MM.1S (cell line): ENCODE measurements at regions not wholly inside any gene's neighbourhood (a gene's known extent, or its start where the extent isn't known, plus 50 kb on each side); places are given as distances from the start of the nearest gene placed in this dataset.

Source experiments
- DNase-seq: peaks from one replicate; pipeline ENCODE4 v3.0.0-alpha.2; 2015
- H2AFZ ChIP-seq: fragments of 300-600 bp; sonication (generic); 2 replicates; pipeline ENCODE4 v1.6.0; 2016; ENCODE audit warnings: antibody characterized with exemption, low read length
- H3F3A ChIP-seq: fragments of 300-600 bp; sonication (generic); 2 replicates; pipeline ENCODE4 v1.6.1; 2016; ENCODE audit warnings: mild to moderate bottlenecking, antibody characterized with exemption, low read length, moderate library complexity, mixed read lengths; ENCODE audit not compliant: insufficient read depth
- H3K27ac ChIP-seq: fragments of 300-600 bp; sonication (generic); 2 replicates; pipeline ENCODE4 v1.5.1; 2016; ENCODE audit warnings: mild to moderate bottlenecking, low read length
- H3K27me3 ChIP-seq: fragments of 300-600 bp; sonication (generic); replicated peaks from 2 replicates; pipeline ENCODE4 v1.6.0; 2016; ENCODE audit warnings: low read length; ENCODE audit not compliant: insufficient read depth
- H3K36me3 ChIP-seq: fragments of 300-600 bp; sonication (generic); replicated peaks from 2 replicates; pipeline ENCODE4 v1.6.1; 2016; ENCODE audit warnings: mild to moderate bottlenecking, low read length, mixed read lengths; ENCODE audit not compliant: insufficient read depth
- H3K4me1 ChIP-seq: fragments of 300-600 bp; sonication (generic); 2 replicates; pipeline ENCODE4 v1.6.1; 2016; ENCODE audit warnings: low read length, mixed read lengths
- H3K4me2 ChIP-seq: fragments of 300-600 bp; sonication (generic); 2 replicates; pipeline ENCODE4 v1.6.0; 2016; ENCODE audit warnings: low read depth, low read length
- H3K4me3 ChIP-seq: fragments of 300-600 bp; sonication (generic); 2 replicates; pipeline ENCODE4 v1.5.1; 2016; ENCODE audit warnings: low read length, mixed read lengths
- H3K79me2 ChIP-seq: fragments of 300-600 bp; sonication (generic); 2 replicates; pipeline ENCODE4 v1.6.1; 2016; ENCODE audit warnings: mixed run types, low read length, mixed read lengths
- H3K9ac ChIP-seq: fragments of 300-600 bp; sonication (generic); 2 replicates; pipeline ENCODE4 v1.6.1; 2016; ENCODE audit warnings: low read length, mixed read lengths
- H3K9me2 ChIP-seq: fragments of 300-600 bp; sonication (generic); replicated peaks from 2 replicates; pipeline ENCODE4 v1.6.1; 2016; ENCODE audit warnings: mild to moderate bottlenecking, low read length, mixed read lengths; ENCODE audit not compliant: insufficient read depth
- H3K9me3 ChIP-seq: fragments of 300-600 bp; sonication (generic); replicated peaks from 2 replicates; pipeline ENCODE4 v1.6.1; 2016; ENCODE audit warnings: mild to moderate bottlenecking, low read length, mixed read lengths; ENCODE audit not compliant: insufficient read depth
- H4K20me1 ChIP-seq: fragments of 300-600 bp; sonication (generic); 2 replicates; pipeline ENCODE4 v1.6.1; 2016; ENCODE audit warnings: mild to moderate bottlenecking, low read length, moderate library complexity, mixed read lengths; ENCODE audit not compliant: insufficient read depth
- CTCF ChIP-seq: fragments of 300-600 bp; sonication (generic); IDR thresholded peaks from 2 replicates; pipeline ENCODE4 v1.5.1; 2016; ENCODE audit warnings: antibody characterized with exemption, low read length, mixed read lengths
- EZH2 ChIP-seq: fragments of 300-600 bp; sonication (generic); optimal IDR thresholded peaks from 2 replicates; pipeline ENCODE3; 2017; ENCODE audit warnings: low read depth, mild to moderate bottlenecking, antibody characterized with exemption, low read length, mixed read lengths
- EZH2phosphoT487 ChIP-seq: fragments of 300-600 bp; sonication (generic); IDR thresholded peaks from 2 replicates; pipeline ENCODE4 v1.6.1; 2018; ENCODE audit warnings: antibody characterized with exemption, low read length

- Histone ChIP-seq H3K9ac (no peak overlapping the region), H3K79me2 (no peaks in the 10 kb centered on the region), H3K4me1 (no peaks in the 10 kb centered on the region), H4K20me1 (no peaks in the 10 kb centered on the region), H3K4me2 (no peak overlapping the region), H3K27ac (no peak overlapping the region), H3K4me3 (no peak overlapping the region), H3K9me2 (no peaks in the 10 kb centered on the region), H3K9me3 (no peaks in the 10 kb centered on the region), H3K27me3 (no peaks in the 10 kb centered on the region), H2AFZ (no peak overlapping the region), H3K36me3 (no peaks in the 10 kb centered on the region), H3F3A (no peaks in the 10 kb centered on the region)
- TF ChIP-seq EZH2phosphoT487 (no peak), CTCF (no peak), EZH2 (no peak)
- no peak for DNase-seq
These were observed 72.9 kb upstream of the ZNF516 start for GRCh38 chr18:76567835-76568445.

- Histone ChIP-seq H3K36me3 (no peaks in the 10 kb centered on the region), H2AFZ (no peak overlapping the region), H4K20me1 (no peaks in the 10 kb centered on the region), H3K4me1 (no peaks in the 10 kb centered on the region), H3K27ac (no peak overlapping the region), H3K9ac (no peak overlapping the region), H3K79me2 (no peaks in the 10 kb centered on the region), H3K27me3 (no peaks in the 10 kb centered on the region), H3K4me2 (no peak overlapping the region), H3F3A (no peaks in the 10 kb centered on the region), H3K9me3 (no peaks in the 10 kb centered on the region), H3K4me3 (no peak overlapping the region), H3K9me2 (no peaks in the 10 kb centered on the region)
- no peak for TF ChIP-seq EZH2phosphoT487
- no peak for TF ChIP-seq CTCF
- TF ChIP-seq EZH2: no peak
- DNase-seq: no peak
These were observed 71.9 kb upstream of the ZNF516 start for GRCh38 chr18:76566987-76567386.

GRCh38 chr18:76565238-76566173, 70.5 kb upstream of the ZNF516 start:
- no peak overlapping the region for H3K27ac ChIP-seq
- H2AFZ ChIP-seq: 0 out of 2 replicates have a peak overlapping the region, but pooled peaks have one; percentile 0
- H3K27me3 ChIP-seq: no peaks in the 10 kb centered on the region
- H3F3A ChIP-seq: no peaks in the 10 kb centered on the region
- H3K36me3 ChIP-seq: no peaks in the 10 kb centered on the region
- no peak overlapping the region for H3K4me3 ChIP-seq
- H3K4me2 ChIP-seq: peak overlapping the region; percentile 13; the same call in 1 of the 2 replicates
- no peaks in the 10 kb centered on the region for H3K4me1 ChIP-seq
- TF ChIP-seq EZH2phosphoT487 (no peak), EZH2 (no peak), CTCF (no peak)
- no peaks in the 10 kb centered on the region for H3K9me2 ChIP-seq
- H4K20me1 ChIP-seq: no peaks in the 10 kb centered on the region
- H3K79me2 ChIP-seq: no peaks in the 10 kb centered on the region
- no peaks in the 10 kb centered on the region for H3K9me3 ChIP-seq
- DNase-seq: peak; percentile 29
- no peak overlapping the region for H3K9ac ChIP-seq
